Neural cell (in vitro differentiated cells): ENCODE measurements at regions not wholly inside any gene's neighbourhood (a gene's known extent, or its start where the extent isn't known, plus 50 kb on each side); places are given as distances from the start of the nearest gene placed in this dataset.

Experiments used
- EP300 ChIP-seq: fragments of 450-650 bp; conservative IDR thresholded peaks from 2 replicates; pipeline ENCODE4 v1.6.1; 2014; ENCODE audit warnings: antibody characterized with exemption, mild to moderate bottlenecking, moderate library complexity; ENCODE audit not compliant: poor library complexity, severe bottlenecking
- EZH2 ChIP-seq: fragments of 200-600, 300-800 bp; shearing (Covaris generic), sonication (generic); IDR thresholded peaks from 2 replicates; pipeline ENCODE4 v1.6.1; 2014; ENCODE audit warnings: antibody characterized with exemption, low read length, borderline replicate concordance, mild to moderate bottlenecking; ENCODE audit not compliant: insufficient read depth, poor library complexity, severe bottlenecking
- MXI1 ChIP-seq: fragments of 450-650 bp; conservative IDR thresholded peaks from 2 replicates; pipeline ENCODE4 v1.6.1; 2014; ENCODE audit warnings: antibody characterized with exemption, mild to moderate bottlenecking; ENCODE audit not compliant: poor library complexity, severe bottlenecking
- POLR2AphosphoS5 ChIP-seq: IDR thresholded peaks from 2 replicates; pipeline ENCODE4 v1.6.1; 2012
- RAD21 ChIP-seq: fragments of 450-650 bp; conservative IDR thresholded peaks from 2 replicates; pipeline ENCODE4 v1.6.1; 2014; ENCODE audit warnings: antibody characterized with exemption, mild to moderate bottlenecking, moderate library complexity
- SMC3 ChIP-seq: fragments of 450-650 bp; conservative IDR thresholded peaks from 2 replicates; pipeline ENCODE4 v1.6.1; 2014; ENCODE audit warnings: antibody characterized with exemption, mild to moderate bottlenecking, moderate library complexity; ENCODE audit not compliant: poor library complexity
- TAF1 ChIP-seq: IDR thresholded peaks from 2 replicates; pipeline ENCODE4 v1.6.1; 2012; ENCODE audit warnings: low read depth
- TF ChIP-seq, protein P1 (sequence below): fragments of 450-650 bp; IDR thresholded peaks from 2 replicates; pipeline ENCODE4 v1.5.1; 2014; ENCODE audit warnings: antibody characterized with exemption, mild to moderate bottlenecking, moderate library complexity; ENCODE audit not compliant: poor library complexity, severe bottlenecking
- TF ChIP-seq, protein P2 (sequence below): IDR thresholded peaks from 2 replicates; pipeline ENCODE4 v1.6.1; 2012; ENCODE audit warnings: borderline replicate concordance

DNA sequence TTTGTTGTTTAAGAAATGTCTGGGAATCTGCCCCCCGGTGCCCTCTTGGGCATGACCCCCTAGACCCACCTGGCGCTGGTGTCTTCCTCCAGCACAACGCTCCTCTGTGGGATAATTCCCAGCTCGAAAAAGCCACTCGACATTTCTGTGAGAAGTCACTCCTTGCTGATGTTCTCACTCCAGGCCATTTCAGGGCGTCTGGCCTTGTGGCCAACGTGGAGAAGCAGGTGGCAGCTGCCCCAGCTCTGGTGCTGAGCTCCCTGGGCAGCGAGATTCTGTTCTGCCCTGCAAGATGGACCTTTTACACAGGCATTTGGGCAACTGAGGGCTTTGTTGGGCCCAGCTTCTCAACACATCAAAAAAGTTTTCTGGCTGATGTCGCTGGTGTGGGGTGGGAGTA lies 147.7 kb upstream of the WNT4 start:
- no peak for TF ChIP-seq POLR2AphosphoS5
- no peak for TF ChIP-seq EZH2
- TF ChIP-seq, protein P1, sequence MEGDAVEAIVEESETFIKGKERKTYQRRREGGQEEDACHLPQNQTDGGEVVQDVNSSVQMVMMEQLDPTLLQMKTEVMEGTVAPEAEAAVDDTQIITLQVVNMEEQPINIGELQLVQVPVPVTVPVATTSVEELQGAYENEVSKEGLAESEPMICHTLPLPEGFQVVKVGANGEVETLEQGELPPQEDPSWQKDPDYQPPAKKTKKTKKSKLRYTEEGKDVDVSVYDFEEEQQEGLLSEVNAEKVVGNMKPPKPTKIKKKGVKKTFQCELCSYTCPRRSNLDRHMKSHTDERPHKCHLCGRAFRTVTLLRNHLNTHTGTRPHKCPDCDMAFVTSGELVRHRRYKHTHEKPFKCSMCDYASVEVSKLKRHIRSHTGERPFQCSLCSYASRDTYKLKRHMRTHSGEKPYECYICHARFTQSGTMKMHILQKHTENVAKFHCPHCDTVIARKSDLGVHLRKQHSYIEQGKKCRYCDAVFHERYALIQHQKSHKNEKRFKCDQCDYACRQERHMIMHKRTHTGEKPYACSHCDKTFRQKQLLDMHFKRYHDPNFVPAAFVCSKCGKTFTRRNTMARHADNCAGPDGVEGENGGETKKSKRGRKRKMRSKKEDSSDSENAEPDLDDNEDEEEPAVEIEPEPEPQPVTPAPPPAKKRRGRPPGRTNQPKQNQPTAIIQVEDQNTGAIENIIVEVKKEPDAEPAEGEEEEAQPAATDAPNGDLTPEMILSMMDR = no peak
- TF ChIP-seq, protein P2, sequence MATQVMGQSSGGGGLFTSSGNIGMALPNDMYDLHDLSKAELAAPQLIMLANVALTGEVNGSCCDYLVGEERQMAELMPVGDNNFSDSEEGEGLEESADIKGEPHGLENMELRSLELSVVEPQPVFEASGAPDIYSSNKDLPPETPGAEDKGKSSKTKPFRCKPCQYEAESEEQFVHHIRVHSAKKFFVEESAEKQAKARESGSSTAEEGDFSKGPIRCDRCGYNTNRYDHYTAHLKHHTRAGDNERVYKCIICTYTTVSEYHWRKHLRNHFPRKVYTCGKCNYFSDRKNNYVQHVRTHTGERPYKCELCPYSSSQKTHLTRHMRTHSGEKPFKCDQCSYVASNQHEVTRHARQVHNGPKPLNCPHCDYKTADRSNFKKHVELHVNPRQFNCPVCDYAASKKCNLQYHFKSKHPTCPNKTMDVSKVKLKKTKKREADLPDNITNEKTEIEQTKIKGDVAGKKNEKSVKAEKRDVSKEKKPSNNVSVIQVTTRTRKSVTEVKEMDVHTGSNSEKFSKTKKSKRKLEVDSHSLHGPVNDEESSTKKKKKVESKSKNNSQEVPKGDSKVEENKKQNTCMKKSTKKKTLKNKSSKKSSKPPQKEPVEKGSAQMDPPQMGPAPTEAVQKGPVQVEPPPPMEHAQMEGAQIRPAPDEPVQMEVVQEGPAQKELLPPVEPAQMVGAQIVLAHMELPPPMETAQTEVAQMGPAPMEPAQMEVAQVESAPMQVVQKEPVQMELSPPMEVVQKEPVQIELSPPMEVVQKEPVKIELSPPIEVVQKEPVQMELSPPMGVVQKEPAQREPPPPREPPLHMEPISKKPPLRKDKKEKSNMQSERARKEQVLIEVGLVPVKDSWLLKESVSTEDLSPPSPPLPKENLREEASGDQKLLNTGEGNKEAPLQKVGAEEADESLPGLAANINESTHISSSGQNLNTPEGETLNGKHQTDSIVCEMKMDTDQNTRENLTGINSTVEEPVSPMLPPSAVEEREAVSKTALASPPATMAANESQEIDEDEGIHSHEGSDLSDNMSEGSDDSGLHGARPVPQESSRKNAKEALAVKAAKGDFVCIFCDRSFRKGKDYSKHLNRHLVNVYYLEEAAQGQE = no peak
- no peak for TF ChIP-seq MXI1
- no peak for TF ChIP-seq SMC3
- TF ChIP-seq TAF1 = no peak
- TF ChIP-seq RAD21 = no peak
- TF ChIP-seq EP300 = no peak
